Ramos (cell line): ENCODE measurements at regions not wholly inside any gene's neighbourhood (a gene's known extent, or its start where the extent isn't known, plus 50 kb on each side); places are given as distances from the start of the nearest gene placed in this dataset.
"Not testable (repeated sequence)": the region's sequence is repeated elsewhere in the genome, so short reads cannot be mapped to it uniquely, and the experiment has no call there.

Experiments
- in situ Hi-C: fragments of 300-500 bp; cut with MboI; formaldehyde crosslinking; loops from one replicate; pipeline ENCODE4 v1.14.3; 2022; ENCODE audit warnings: low sequenced_read_pairs; ENCODE audit not compliant: unreplicated experiment

DNA sequence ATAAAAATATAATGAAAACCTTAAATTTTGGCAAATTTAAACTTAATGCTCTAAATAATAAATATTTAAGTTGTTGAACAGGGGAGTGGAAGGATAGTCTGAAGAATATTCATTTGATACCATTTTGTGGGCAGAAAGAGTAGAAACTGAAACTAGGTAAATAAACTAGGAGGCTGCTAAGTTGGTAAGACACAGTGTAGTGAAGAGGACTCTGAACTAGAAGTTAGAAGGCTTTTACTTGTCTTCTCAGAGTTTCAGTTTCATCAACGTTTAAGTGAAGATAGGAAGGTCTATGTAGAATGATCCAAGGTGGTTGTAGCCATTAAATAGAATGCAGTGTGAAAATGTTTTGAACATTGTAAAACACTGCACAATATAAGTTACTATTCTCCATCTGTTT is 516.9 kb downstream of the AMY1C start:
- in situ Hi-C loops = no loop called here

- in situ Hi-C loops = not testable (repeated sequence)
These were observed 538.6 kb downstream of the AMY1C start for GRCh38 chr1:104288322-104288721.

- in situ Hi-C loops = no loop called here
These were observed 541.5 kb downstream of the AMY1C start for GRCh38 chr1:104291156-104291555.

DNA sequence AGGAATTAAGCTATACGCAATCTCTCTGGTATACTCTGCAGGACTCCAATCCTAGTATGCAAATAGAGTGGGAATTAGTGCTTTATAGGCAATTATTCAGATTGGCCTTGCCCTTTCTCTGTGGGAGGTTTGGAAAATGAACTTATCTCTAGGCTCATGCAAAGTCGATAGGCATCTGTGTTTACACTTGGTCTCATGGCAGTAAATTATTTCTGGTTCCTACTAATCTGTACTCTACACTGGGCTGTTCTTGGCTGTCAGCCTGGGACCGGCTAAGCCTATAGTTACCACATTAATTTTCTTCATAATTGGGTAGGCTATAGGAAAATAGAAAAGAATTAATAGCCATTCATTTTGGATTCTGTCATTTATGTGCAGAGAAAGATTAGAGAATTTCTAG is 544.6 kb downstream of the AMY1C start:
- in situ Hi-C loops = no loop called here

DNA sequence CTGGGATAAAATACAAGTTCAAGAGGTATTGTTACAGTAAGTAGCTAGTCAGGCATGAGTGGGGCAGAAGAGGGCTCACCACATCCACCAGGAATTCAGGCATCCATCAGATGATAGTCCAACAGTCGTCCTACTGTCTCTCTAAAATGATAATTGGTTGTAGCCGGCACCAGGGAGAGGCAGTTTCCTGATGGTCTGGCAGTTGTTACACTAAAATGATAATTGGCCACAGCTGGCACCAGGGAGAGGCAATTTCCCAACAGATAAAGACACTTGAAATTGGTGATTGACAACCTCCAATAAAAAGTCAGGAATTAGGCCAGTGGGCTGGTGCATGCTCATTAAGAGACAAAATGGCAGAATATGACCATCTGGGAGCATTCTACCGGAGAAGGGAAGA is 545.8 kb downstream of the AMY1C start:
- in situ Hi-C loops = no loop called here

DNA sequence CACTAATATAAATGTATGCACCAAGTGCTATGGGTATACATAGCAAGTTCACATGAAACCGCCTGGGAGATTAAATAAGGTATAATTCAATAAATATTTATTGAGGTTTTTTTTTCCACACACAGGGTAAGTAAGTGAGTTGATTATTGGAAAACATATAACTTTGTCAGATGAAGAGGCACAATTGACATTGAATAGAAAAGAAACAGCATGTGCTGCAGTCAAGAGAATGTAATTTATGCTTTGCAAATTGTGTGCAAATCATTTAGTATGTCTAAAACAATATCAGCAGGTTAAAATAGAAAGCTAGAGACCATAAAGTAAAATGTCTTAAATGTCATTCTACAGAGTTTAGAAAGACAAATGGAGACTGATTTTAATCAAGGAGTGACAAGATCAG is 560.0 kb downstream of the AMY1C start:
- in situ Hi-C loops = no loop called here

DNA sequence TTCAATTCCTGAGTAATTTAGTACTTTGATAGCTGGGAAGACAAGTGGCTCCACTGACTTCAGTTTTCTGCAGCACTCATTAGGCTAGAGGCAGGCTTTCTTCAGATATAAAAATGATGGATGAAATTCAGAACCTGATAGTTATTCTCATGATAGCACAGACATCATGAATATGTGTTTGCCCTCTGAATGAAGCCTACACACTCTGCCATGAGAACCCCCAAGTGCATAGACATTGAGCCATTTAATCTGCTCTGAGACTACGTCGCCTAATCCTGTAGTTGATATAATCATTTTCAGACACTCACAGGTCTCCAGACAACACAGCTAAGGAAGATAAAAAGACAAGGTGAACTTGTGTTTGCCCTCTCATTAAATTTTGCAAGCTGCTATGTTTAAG is 566.1 kb downstream of the AMY1C start:
- in situ Hi-C loops = no loop called here

DNA sequence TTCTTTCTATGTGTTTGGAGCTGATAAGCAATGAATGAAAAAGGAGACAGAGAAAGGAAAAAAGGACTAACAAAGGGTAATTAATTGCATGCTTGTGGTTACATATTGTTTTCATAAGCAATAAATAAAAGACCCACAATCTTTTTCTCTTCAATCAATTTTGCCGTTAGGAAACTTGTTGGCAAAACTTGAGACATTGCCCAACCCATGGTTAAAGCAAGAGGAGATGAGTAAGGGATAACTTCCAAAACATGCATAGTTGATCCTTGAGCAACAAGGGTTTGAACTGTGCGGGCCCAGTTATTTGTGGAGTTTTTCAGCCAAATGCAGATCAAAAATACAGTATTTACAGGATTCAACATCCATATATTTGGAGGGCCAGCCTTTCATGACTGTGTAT is 572.4 kb downstream of the AMY1C start:
- in situ Hi-C loops = no loop called here

DNA sequence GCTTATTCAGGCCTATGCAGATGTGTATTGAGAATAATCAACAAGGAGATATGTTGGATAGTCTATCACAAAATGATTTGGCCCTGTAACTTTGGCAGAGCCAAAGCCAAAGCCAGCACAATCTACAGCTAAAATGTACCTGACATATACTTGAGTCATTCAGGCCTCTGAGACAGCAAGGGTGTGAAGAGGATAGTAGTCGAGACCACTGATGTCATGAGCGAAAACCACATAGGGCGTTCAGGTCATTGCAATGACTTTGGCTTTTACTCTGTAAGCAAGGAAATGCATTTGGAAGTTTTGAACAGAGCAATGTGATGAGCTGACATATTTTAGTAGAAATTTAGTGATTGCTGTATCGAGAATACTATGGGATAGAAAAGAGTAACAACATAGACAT is 579.6 kb downstream of the AMY1C start:
- in situ Hi-C loops = no loop called here

DNA sequence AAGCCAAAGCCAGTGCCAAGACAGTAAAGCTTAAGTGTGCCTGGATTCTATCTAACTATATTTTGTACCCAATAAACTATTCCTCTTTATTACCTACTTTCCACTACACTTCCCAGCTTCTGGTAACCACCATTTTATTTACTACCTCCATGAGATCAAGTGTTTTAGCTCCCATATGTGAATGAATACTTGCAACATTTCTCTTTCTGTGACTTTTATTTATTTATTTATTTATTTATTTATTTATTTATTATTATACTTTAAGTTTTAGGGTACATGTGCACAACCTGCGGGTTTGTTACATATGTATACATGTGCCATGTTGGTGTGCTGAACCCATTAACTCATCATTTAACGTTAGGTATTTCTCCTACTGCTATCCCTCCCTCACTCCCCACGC is 582.1 kb downstream of the AMY1C start:
- in situ Hi-C loops = no loop called here

GRCh38 chr1:104337927-104338326 is 588.2 kb downstream of the AMY1C start:
- in situ Hi-C loops = not testable (repeated sequence)

- in situ Hi-C loops = no loop called here
These were observed 592.2 kb downstream of the AMY1C start for GRCh38 chr1:104341944-104342343.

- in situ Hi-C loops = no loop called here
These were observed 598.6 kb downstream of the AMY1C start for GRCh38 chr1:104348277-104348676.

- in situ Hi-C loops = no loop called here
These were observed 603.9 kb downstream of the AMY1C start for GRCh38 chr1:104353580-104353979.

GRCh38 chr1:104358086-104358485 is 608.4 kb downstream of the AMY1C start:
- in situ Hi-C loops = no loop called here

DNA sequence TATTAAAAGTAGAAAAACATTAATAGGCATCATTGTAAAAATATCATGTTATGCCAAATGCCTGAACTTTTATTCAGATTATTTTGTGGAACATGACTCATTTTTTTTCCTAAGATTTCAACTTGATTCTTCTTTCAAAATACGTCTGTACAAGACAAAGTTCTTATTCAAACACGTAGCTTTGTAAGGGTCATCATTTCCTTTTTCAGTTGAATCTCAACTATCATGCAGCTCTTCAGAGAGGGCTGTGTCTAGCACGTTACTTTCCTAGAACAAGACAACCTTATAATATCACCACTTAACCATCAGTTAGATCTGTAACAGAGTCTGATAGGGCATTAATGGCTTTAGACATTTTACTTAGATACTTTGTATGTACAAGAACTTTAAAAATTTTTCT is 608.9 kb downstream of the AMY1C start:
- in situ Hi-C loops = no loop called here

DNA sequence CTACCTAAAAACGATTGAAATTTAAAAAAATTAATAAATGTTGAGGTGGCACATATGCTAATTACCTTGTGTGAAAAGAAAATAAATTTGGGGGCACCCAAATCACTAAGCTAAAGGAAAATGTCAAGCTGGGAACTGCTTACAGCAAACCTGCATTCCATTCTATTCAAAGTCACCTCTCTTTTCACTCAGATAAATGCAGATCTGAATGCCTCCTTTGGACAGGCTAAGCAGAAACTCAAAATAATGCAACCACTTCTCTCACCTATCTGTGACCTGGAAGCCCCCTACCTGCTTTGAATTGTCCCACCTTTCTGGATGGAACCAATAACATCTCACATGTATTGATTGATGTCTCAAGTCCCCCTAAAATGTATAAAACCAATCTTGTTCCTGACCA is 628.7 kb downstream of the AMY1C start:
- in situ Hi-C loops = no loop called here

DNA sequence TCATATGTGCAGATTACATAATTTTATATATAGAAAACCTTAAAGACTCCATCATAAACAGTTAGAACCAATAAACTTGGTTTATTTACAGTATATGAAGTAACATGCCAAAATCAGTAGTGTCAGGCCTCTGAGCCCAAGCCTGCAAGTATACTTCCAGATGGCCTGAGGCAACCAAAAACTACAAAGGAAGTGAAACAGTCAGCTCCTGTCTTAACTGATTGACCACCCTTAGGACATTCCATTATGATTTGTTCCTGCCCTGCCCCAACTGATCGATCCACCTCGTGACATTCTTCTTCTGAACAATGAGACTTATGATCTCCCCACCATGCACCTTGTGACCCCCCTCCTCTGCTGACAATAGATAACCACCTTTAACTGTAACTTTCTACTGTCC is 630.3 kb downstream of the AMY1C start:
- in situ Hi-C loops = no loop called here

GRCh38 chr1:104387716-104388508 is 638.2 kb downstream of the AMY1C start:
- in situ Hi-C loops = no loop called here

- in situ Hi-C loops = no loop called here
These were observed 642.9 kb downstream of the AMY1C start for GRCh38 chr1:104392552-104392951.

GRCh38 chr1:104402178-104402577 is 652.5 kb downstream of the AMY1C start:
- in situ Hi-C loops = no loop called here

- in situ Hi-C loops = no loop called here
These were observed 654.2 kb downstream of the AMY1C start for GRCh38 chr1:104403883-104404282.
